Myocyte (in vitro differentiated cells): ENCODE measurements at regions not wholly inside any gene's neighbourhood (a gene's known extent, or its start where the extent isn't known, plus 50 kb on each side); places are given as distances from the start of the nearest gene placed in this dataset.
A peak's percentile ranks its signal among the peaks of the same experiment; 100 is the strongest.

Source experiments
- DNase-seq: peaks from one replicate; pipeline ENCODE4 v3.0.0-alpha.2; 2012; ENCODE audit warnings: low read depth

GRCh38 chr2:62304429-62305417 is 108.8 kb downstream of the B3GNT2 start:
- DNase-seq, result no peak

DNA sequence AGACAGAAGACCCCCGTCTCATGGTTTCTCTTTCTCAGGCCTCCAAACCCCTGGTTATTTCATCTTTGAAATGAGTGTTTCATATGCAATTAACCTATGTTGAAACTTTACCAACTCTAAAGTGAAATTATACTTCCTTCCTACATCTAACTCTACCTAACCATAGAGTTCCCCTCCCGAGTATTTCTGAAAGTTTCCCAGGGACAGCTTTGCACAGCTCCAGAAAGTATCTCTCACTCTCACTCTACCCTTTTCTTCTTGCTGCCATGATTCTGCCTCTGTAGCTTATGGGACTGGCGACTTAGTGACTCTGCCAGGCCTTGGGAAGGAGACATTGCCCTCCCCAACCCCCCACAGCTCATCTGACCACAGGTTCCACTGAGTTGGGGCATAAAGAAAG is 107.9 kb downstream of the B3GNT2 start:
- DNase-seq, result no peak

DNA sequence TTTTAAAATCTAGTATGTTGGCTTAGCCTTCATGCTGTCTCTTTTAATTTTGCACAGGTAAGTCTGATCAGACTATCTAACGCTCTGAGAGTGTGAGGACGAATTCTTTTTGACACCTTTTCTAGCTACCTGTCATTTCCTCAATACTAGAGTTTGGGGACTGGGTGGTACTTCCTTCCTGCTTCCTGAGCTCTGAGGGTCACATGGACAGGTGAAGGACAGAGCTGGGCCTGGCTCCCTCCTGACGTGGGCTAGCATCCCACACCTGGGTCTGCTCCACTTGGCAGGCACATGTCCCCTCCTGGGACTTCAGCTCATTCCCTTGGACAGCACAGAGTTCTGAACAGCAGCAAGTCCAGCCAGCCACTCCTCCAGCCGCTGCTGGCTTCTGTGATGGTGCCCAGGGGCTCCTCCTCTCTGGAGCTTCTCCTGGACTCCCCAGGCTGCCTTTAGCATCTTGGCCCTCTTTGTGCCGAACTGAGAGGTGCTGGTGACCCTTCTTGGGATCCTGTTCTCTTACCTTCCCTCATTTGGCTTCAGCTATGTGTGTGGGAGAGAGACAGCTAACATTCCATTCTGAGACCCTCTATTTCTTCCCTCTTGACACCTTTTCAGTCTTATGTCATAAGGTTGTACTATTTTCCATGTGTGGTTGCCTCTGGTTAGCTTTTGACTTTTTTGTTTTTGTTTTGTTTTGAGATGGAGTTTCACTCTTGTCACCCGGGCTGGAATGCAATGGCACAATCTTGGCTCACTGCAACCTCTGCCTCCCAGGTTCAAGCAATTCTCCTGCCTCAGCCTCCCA is 106.9 kb downstream of the B3GNT2 start:
- no peak for DNase-seq

GRCh38 chr2:62300925-62301324 is 105.0 kb downstream of the B3GNT2 start:
- no peak for DNase-seq

DNA sequence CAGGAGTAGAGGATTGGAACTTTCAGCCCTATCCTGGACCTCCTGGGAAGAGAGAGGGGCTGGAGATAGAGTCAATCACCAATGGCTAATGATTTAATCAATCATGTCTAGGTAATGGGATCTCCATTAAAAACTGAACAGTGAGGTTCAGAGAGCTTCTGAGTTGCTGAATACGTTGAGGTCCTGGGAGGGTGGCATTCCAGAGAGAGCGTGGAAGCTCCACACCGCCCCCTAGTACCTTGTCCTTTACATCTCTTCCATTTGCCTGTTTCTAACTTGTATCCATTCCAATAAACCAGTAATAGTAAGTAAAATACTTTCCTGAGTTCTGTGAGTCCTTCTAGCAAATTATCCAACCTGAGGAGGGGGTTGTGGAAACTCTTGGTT is 101.7 kb downstream of the B3GNT2 start:
- DNase-seq, result no peak

DNA sequence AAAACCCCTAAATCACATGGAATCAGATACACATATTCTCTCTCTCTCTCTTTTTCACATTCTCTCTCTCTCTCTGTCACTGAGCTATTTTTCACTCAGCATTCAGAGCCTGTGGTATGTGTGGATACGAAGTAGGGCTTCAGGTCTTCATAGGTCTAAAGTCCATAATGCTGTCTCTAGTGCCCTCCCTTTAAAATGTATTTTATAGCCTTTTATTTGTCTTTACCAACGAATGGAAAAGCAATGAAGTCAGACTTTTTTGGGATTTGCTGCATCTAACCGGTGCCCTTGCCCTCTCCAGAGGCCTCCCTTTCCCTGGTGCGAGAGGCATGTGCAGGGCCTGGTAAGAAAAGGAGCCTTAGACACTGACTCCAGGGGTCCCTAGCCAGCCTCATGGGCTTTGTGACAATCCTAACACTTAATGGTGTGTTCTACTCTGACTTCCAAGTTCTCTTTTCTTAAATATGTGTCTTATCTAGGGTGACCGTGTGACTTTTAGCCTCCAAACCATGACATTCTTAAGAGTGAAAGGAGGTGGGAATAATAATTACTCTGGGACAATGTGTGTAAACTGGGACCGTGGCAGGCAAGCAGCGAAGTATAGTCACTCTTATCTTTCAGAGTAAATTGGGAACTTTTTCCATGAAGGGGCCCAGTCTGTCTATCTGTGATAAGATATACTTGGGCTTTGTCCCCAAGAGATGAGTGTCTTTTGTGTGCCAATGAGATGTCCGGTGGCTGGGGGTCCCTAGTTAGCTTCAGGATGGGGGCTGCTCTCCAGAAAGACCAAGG is 101.1 kb downstream of the B3GNT2 start:
- no peak for DNase-seq

DNA sequence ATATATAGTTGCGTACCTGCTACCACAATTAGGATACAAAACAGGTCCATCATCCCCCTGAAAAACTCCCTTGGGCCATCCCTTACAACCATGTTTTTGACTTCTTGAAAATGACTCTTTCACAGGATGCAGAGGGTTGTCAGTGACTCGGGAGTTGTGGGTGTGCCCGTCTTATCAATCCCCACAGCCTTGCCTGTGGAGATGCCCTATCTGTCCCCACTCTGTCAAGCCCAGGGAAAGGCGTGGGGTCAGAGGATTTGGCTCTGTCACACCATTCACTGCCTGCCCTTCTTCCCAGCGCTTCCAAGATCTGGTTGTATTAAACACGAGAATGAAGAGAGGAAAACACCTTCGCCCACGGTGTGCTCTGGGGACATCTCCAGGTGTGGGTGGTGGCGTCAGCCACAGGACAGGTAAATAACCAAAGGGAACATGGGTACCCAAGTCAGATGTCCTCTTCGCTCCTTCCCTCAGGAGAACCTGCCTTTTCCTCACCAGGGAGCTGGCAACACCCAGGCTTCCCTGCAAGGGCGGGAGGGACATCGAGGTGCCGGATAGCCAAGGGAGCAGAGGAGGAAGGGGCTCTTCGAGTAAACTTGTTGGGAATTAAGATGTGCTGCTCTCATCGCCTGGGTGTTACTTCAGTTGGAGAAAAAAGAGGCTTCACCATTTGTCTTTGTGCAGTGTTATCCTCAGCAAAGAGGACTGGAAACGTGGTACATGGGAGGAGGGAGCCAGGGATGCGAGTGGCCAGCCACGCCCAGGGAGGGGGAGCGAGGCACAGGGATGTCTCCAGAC is 100.3 kb downstream of the B3GNT2 start:
- no peak for DNase-seq

DNA sequence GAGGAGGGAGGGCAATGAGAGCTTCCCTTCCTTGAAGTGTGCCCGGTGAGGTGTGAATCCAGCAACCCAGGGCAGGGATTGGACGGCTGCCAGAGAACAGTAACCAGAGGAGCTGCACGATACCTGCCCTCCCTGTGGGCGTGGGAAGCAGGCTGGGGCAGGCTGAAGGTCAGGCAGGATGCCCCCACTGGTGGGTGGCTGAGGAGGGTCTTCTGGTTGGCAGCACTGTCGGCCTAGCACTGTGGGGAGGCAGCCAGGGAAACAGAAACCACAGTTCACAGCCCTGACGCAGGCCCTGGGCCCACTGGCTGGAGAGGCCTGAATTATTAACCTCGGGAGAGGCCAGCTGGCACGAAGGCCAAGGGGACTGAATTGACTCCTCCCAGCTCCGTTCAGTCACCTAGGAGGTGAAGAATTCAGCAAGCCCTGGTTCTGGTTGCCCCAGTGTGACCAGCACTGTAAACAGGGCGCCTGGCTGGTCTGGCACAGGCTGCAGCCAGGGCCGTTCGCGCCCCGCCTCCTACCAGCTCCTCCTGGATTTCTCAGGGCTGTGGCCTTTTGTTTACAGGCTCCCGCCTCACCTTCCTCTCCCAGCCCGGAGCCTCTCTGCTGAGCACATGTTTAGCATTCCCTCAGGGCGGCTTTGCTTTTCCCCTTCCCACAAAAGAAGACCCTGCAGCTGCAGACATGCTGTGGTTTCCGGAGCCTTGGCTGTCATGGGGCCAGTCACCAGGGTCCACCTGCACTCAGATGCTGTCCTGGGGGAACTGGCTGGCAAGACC is 97.8 kb downstream of the B3GNT2 start:
- DNase-seq, result no peak

DNA sequence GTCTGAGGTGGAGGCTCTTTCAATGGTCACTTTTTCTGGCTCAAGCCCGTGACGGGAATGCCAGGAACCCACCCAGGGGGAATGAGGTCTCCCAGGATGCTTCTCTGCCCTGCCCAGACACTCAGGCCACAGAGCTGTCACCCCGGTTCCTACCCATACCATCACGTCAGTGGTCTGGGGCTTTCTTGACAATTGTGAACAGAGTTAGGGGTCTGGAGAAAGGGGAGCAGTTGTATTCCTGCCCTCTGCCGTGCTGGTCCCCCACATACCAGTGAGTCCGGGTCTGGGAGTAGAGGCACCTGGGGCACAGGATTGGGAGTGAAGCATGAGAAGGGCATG is 97.2 kb downstream of the B3GNT2 start:
- DNase-seq, result no peak

- DNase-seq, result no peak
Measured at GRCh38 chr2:62292190-62292589, 96.3 kb downstream of the B3GNT2 start.

- no peak for DNase-seq
Measured at GRCh38 chr2:62291517-62292137, 95.7 kb downstream of the B3GNT2 start.

DNA sequence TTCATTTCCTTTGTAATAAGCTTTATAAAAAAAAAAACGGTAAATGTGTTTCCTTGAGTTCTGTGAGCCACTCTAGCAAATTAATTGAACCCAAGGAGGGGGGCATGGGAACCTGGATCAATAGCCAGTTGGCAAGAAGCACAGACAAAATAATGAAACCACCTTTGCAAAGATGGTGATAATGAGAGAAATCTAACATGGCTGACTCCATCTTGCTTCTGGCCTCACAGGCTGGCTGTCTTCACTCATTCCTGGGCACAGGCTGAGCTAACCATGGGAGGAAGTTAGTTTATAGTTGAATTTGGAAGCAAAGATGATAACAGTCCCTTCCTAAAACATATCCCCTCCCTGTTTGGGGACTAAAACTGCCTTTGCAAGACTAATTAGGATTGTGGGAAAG is 95.1 kb downstream of the B3GNT2 start:
- no peak for DNase-seq

GRCh38 chr2:62287899-62288880 is 92.3 kb downstream of the B3GNT2 start:
- DNase-seq, result peak; percentile 96

GRCh38 chr2:62287282-62287681 is 91.4 kb downstream of the B3GNT2 start:
- DNase-seq, result no peak

DNA sequence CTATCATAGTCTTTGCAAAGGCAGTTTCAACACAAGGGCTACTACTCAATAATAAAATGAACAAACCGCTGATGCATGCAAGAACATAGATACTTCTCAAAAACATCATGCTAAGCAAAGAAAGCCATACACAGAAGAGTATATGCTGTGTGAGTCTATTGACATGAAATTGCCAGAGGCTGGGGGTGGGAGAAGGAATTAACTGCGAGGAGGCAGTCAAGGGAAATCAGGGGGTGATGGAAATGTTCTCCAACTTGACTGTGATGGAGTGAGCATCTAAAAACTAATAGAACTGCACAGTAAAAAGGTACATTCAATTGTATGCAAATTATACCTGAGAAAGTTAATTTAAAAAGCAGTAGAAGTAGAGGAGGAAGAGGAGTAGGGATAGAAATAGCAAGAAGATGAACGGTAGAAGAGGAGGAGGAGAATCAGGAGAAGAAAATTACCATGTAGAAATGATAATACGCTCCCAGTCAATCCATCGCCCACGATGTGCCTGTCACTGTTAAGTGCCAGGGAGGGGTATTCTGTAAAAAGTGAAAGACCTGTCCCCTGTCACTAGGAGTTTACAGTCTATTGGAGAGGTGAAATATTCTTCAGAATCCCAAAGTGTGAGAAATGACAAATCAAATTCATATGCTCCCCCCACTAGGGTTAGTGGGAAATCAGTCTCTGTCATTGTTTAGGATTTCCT is 90.3 kb downstream of the B3GNT2 start:
- no peak for DNase-seq

DNA sequence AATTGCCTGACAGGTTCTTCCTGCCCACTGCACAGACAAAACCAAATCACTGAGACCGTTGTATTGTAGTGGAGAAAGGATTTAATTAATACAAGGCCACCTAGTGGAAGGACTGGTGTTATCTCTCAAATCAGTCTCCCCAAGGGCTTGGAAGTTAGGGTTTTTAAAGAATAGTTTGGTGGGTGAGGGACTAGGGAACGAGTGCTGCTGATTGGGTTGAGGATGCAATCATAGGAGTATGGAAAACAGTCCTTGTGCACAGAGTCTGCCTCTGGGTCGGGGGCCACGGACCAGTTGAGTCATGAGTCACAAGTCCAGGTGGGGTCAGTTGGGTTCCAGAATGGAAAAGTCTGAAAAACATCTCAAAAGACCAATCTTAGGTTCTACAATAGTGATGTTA is 89.1 kb downstream of the B3GNT2 start:
- no peak for DNase-seq

DNA sequence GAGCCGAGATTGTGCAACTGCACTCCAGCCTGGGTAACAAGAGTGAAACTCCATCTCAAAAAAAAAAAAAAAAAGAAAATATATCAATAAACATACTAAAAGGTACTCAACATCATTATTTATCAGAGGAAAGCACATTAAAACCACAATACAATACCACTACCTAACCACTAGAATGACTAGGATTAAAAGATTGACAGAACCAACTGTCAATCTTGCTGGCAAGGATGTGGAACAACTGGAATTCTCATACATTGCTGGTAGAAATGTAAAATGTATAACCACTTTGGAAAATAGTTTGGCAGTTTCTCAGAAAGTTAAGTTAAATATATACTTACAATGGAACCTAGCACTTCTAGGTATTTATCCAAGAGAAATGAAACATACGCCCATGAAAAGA is 88.6 kb downstream of the B3GNT2 start:
- DNase-seq, result peak; percentile 54

GRCh38 chr2:62283147-62283546 is 87.2 kb downstream of the B3GNT2 start:
- no peak for DNase-seq
